Osteoblast (primary cell): ENCODE measurements at regions not wholly inside any gene's neighbourhood (a gene's known extent, or its start where the extent isn't known, plus 50 kb on each side); places are given as distances from the start of the nearest gene placed in this dataset.

ENCODE experiments used
- DNase-seq: peaks from one replicate; pipeline ENCODE4 v3.0.0; 2011; ENCODE audit warnings: low spot score, mixed read lengths; ENCODE audit not compliant: insufficient read length; ENCODE audit errors: missing footprints
- H2AFZ ChIP-seq: 2 replicates; pipeline ENCODE4 v1.6.0; 2011; ENCODE audit warnings: mild to moderate bottlenecking, low read length
- H3K27ac ChIP-seq: 2 replicates; pipeline ENCODE4 v1.5.1; 2011; ENCODE audit warnings: mild to moderate bottlenecking, low read depth, low read length, moderate library complexity
- H3K27me3 ChIP-seq: 2 replicates; pipeline ENCODE4 v1.6.0; 2012; ENCODE audit warnings: mild to moderate bottlenecking, control low read depth, inconsistent platforms, low read length, moderate library complexity; ENCODE audit not compliant: insufficient read depth
- H3K36me3 ChIP-seq: 2 replicates; pipeline ENCODE4 v1.5.1; 2011; ENCODE audit warnings: mild to moderate bottlenecking, low read length, control low read depth, moderate library complexity; ENCODE audit not compliant: insufficient read depth
- H3K4me1 ChIP-seq: 2 replicates; pipeline ENCODE4 v1.5.1; 2011; ENCODE audit warnings: mild to moderate bottlenecking, low read length, control low read depth, moderate library complexity; ENCODE audit not compliant: insufficient read depth
- H3K4me2 ChIP-seq: 2 replicates; pipeline ENCODE4 v1.6.0; 2011; ENCODE audit warnings: mild to moderate bottlenecking, low read length; ENCODE audit not compliant: insufficient read depth
- H3K4me3 ChIP-seq: fragments of 200-600 bp; sonication (generic); 3 replicates; pipeline ENCODE4 v1.5.1; 2012; ENCODE audit warnings: mild to moderate bottlenecking, low read length, inconsistent platforms; ENCODE audit not compliant: insufficient read depth
- H3K79me2 ChIP-seq: 2 replicates; pipeline ENCODE4 v1.6.0; 2012; ENCODE audit warnings: mild to moderate bottlenecking, low read length, control low read depth, inconsistent platforms; ENCODE audit not compliant: insufficient read depth
- H3K9me3 ChIP-seq: 2 replicates; pipeline ENCODE4 v1.5.1; 2011; ENCODE audit warnings: low read depth, low read length, control low read depth
- H4K20me1 ChIP-seq: 2 replicates; pipeline ENCODE4 v1.6.0; 2012; ENCODE audit warnings: mild to moderate bottlenecking, low read length, control low read depth; ENCODE audit not compliant: insufficient read depth
- CTCF ChIP-seq: IDR thresholded peaks from 2 replicates; pipeline ENCODE4 v1.5.1; 2011; ENCODE audit warnings: mild to moderate bottlenecking, low read depth, low read length, moderate library complexity; ENCODE audit errors: extremely low read depth

- no peak for DNase-seq
- H3K4me2 ChIP-seq: no peak overlapping the region
Observed at GRCh38 chr12:88361493-88361892, 218.8 kb downstream of the KITLG start.

GRCh38 chr12:88362439-88362838, 217.8 kb downstream of the KITLG start:
- no peak for TF ChIP-seq CTCF
- H3K4me2 ChIP-seq: no peak overlapping the region
- no peak overlapping the region for H3K4me3 ChIP-seq
- H3K27me3 ChIP-seq: no peaks in the 10 kb centered on the region
- H4K20me1 ChIP-seq: no peaks in the 10 kb centered on the region
- no peaks in the 10 kb centered on the region for H3K9me3 ChIP-seq
- H3K27ac ChIP-seq: no peak overlapping the region
- peak; percentile 1 for DNase-seq
- no peaks in the 10 kb centered on the region for H3K79me2 ChIP-seq
- no peaks in the 10 kb centered on the region for H3K36me3 ChIP-seq
- peaks cover 19% of the 10 kb centered on the region for H3K4me1 ChIP-seq
- H2AFZ ChIP-seq: no peak overlapping the region

More at GRCh38 chr12:88361493-88361892, 218.8 kb downstream of the KITLG start:
- Histone ChIP-seq H2AFZ (no peak overlapping the region), H3K4me3 (no peak overlapping the region), H3K4me1 (peaks cover 19% of the 10 kb centered on the region), H3K9me3 (no peaks in the 10 kb centered on the region), H3K36me3 (no peaks in the 10 kb centered on the region), H4K20me1 (no peaks in the 10 kb centered on the region), H3K27ac (no peak overlapping the region), H3K79me2 (no peaks in the 10 kb centered on the region), H3K27me3 (no peaks in the 10 kb centered on the region)
- no peak for TF ChIP-seq CTCF

GRCh38 chr12:88365403-88365802, 214.9 kb downstream of the KITLG start:
- TF ChIP-seq CTCF: no peak
- no peaks in the 10 kb centered on the region for H3K36me3 ChIP-seq

GRCh38 chr12:88366101-88366500, 214.2 kb downstream of the KITLG start:
- H3K4me3 ChIP-seq: no peak overlapping the region
- no peaks in the 10 kb centered on the region for H4K20me1 ChIP-seq
- H3K27me3 ChIP-seq: no peaks in the 10 kb centered on the region
- no peaks in the 10 kb centered on the region for H3K79me2 ChIP-seq
- no peak for TF ChIP-seq CTCF
- no peak overlapping the region for H3K4me2 ChIP-seq
- H3K9me3 ChIP-seq: no peaks in the 10 kb centered on the region
- H2AFZ ChIP-seq: no peak overlapping the region
- H3K4me1 ChIP-seq: peaks cover 19% of the 10 kb centered on the region
- H3K36me3 ChIP-seq: no peaks in the 10 kb centered on the region
- H3K27ac ChIP-seq: no peak overlapping the region
- DNase-seq: no peak

More at GRCh38 chr12:88365403-88365802, 214.9 kb downstream of the KITLG start:
- no peaks in the 10 kb centered on the region for H3K9me3 ChIP-seq
- no peak for DNase-seq
- no peaks in the 10 kb centered on the region for H3K27me3 ChIP-seq
- H3K4me2 ChIP-seq: no peak overlapping the region
- H2AFZ ChIP-seq: no peak overlapping the region
- H3K27ac ChIP-seq: no peak overlapping the region
- peaks cover 19% of the 10 kb centered on the region for H3K4me1 ChIP-seq
- H4K20me1 ChIP-seq: no peaks in the 10 kb centered on the region
- H3K79me2 ChIP-seq: no peaks in the 10 kb centered on the region
- no peak overlapping the region for H3K4me3 ChIP-seq
